ENCODE measurements at regions not wholly inside any gene's neighbourhood (a gene's known extent, or its start where the extent isn't known, plus 50 kb on each side); places are given as distances from the start of the nearest gene placed in this dataset.

DNA sequence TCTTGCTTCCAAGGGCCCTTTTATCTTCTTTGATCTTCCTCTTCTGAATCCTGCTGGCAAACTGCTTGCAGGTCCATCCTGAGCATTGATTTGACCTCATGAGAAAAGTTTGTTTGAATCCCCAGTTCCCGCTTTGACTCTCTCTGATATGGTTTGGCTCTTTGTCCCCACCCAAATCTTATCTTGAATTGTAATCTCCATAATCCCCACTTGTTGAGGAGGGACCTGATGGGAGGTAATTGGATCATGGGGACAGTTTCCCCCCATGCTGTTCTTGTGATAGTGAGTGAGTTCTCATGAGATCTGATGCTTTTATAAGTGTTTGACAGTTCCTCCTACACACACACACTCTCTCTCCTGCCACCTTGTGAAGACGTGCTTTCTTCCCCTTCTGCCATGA lies 126.6 kb upstream of the ARHGAP20 start (continued):
- TF ChIP-seq, protein P1, sequence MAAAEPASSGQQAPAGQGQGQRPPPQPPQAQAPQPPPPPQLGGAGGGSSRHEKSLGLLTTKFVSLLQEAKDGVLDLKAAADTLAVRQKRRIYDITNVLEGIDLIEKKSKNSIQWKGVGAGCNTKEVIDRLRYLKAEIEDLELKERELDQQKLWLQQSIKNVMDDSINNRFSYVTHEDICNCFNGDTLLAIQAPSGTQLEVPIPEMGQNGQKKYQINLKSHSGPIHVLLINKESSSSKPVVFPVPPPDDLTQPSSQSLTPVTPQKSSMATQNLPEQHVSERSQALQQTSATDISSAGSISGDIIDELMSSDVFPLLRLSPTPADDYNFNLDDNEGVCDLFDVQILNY (CRISPR knock-in tag; IDR thresholded peaks at IDR 0.05) = no peak
- TF ChIP-seq, protein P2, sequence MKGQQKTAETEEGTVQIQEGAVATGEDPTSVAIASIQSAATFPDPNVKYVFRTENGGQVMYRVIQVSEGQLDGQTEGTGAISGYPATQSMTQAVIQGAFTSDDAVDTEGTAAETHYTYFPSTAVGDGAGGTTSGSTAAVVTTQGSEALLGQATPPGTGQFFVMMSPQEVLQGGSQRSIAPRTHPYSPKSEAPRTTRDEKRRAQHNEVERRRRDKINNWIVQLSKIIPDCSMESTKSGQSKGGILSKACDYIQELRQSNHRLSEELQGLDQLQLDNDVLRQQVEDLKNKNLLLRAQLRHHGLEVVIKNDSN (CRISPR knock-in tag; IDR thresholded peaks at IDR 0.05) = no peak
- TF ChIP-seq SP1 (CRISPR knock-in tag; conservative IDR thresholded peaks at IDR 0.05) = no peak
- TF ChIP-seq, protein P3, sequence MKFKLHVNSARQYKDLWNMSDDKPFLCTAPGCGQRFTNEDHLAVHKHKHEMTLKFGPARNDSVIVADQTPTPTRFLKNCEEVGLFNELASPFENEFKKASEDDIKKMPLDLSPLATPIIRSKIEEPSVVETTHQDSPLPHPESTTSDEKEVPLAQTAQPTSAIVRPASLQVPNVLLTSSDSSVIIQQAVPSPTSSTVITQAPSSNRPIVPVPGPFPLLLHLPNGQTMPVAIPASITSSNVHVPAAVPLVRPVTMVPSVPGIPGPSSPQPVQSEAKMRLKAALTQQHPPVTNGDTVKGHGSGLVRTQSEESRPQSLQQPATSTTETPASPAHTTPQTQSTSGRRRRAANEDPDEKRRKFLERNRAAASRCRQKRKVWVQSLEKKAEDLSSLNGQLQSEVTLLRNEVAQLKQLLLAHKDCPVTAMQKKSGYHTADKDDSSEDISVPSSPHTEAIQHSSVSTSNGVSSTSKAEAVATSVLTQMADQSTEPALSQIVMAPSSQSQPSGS (CRISPR knock-in tag; IDR thresholded peaks at IDR 0.05; ENCODE audit: borderline replicate concordance, low read depth) = no peak
- TF ChIP-seq HMGA2 (CRISPR knock-in tag; IDR thresholded peaks at IDR 0.05) = no peak
- TF ChIP-seq, protein P4, sequence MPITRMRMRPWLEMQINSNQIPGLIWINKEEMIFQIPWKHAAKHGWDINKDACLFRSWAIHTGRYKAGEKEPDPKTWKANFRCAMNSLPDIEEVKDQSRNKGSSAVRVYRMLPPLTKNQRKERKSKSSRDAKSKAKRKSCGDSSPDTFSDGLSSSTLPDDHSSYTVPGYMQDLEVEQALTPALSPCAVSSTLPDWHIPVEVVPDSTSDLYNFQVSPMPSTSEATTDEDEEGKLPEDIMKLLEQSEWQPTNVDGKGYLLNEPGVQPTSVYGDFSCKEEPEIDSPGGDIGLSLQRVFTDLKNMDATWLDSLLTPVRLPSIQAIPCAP (CRISPR knock-in tag; IDR thresholded peaks at IDR 0.05) = no peak
- TF ChIP-seq, protein P5, sequence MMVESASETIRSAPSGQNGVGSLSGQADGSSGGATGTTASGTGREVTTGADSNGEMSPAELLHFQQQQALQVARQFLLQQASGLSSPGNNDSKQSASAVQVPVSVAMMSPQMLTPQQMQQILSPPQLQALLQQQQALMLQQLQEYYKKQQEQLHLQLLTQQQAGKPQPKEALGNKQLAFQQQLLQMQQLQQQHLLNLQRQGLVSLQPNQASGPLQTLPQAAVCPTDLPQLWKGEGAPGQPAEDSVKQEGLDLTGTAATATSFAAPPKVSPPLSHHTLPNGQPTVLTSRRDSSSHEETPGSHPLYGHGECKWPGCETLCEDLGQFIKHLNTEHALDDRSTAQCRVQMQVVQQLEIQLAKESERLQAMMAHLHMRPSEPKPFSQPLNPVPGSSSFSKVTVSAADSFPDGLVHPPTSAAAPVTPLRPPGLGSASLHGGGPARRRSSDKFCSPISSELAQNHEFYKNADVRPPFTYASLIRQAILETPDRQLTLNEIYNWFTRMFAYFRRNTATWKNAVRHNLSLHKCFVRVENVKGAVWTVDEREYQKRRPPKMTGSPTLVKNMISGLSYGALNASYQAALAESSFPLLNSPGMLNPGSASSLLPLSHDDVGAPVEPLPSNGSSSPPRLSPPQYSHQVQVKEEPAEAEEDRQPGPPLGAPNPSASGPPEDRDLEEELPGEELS (CRISPR knock-in tag; IDR thresholded peaks at IDR 0.05) = no peak
- TF ChIP-seq, protein P6, sequence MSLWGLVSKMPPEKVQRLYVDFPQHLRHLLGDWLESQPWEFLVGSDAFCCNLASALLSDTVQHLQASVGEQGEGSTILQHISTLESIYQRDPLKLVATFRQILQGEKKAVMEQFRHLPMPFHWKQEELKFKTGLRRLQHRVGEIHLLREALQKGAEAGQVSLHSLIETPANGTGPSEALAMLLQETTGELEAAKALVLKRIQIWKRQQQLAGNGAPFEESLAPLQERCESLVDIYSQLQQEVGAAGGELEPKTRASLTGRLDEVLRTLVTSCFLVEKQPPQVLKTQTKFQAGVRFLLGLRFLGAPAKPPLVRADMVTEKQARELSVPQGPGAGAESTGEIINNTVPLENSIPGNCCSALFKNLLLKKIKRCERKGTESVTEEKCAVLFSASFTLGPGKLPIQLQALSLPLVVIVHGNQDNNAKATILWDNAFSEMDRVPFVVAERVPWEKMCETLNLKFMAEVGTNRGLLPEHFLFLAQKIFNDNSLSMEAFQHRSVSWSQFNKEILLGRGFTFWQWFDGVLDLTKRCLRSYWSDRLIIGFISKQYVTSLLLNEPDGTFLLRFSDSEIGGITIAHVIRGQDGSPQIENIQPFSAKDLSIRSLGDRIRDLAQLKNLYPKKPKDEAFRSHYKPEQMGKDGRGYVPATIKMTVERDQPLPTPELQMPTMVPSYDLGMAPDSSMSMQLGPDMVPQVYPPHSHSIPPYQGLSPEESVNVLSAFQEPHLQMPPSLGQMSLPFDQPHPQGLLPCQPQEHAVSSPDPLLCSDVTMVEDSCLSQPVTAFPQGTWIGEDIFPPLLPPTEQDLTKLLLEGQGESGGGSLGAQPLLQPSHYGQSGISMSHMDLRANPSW (CRISPR knock-in tag; conservative IDR thresholded peaks at IDR 0.05; ENCODE audit: low read depth) = no peak
- TF ChIP-seq ESRRA (CRISPR knock-in tag; IDR thresholded peaks at IDR 0.05; ENCODE audit: borderline replicate concordance) = no peak
- TF ChIP-seq FOXK1 (CRISPR knock-in tag; IDR thresholded peaks at IDR 0.05) = no peak

DNA sequence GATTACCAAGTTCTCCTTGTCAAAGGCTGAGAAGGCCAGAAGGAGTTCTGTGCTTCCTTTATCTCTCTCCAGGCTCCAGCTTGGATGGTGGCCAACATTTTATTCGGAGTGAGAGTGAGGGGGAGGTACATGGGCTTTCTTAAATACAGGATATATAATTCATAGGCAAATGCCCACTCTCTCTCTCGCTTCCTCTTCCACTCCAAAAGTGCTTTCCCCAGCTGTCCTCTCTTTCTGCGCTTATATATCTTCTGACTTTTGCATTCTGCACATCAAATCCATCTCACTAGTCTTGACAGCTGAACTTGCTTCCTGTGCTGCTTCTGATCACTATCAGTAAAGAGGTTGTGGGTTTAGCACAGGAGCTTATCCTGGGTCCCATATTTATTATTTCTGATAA lies 125.4 kb upstream of the ARHGAP20 start:
- no peak overlapping the region for H3K4me3 Mint-ChIP-seq
- no peaks in the 10 kb centered on the region for H3K27me3 Mint-ChIP-seq (ENCODE audit: low read depth)
- DNase-seq (ENCODE audit: low spot score) (no peak), ATAC-seq (no peak)
- ChIA-PET POLR2A (no interaction called here), CTCF (interaction anchor here (0.5 kb wide), 1 partner anchor 381 kb away, joined by 3 read pairs; no protein-coding TSS in a partner anchor)
- H3K9me3 Mint-ChIP-seq = peaks cover 19% of the 10 kb centered on the region
- H3K27ac Mint-ChIP-seq = no peak overlapping the region
- no peaks in the 10 kb centered on the region for H3K36me3 Mint-ChIP-seq
- no peaks in the 10 kb centered on the region for H3K4me1 Mint-ChIP-seq
- TF ChIP-seq, protein P7, sequence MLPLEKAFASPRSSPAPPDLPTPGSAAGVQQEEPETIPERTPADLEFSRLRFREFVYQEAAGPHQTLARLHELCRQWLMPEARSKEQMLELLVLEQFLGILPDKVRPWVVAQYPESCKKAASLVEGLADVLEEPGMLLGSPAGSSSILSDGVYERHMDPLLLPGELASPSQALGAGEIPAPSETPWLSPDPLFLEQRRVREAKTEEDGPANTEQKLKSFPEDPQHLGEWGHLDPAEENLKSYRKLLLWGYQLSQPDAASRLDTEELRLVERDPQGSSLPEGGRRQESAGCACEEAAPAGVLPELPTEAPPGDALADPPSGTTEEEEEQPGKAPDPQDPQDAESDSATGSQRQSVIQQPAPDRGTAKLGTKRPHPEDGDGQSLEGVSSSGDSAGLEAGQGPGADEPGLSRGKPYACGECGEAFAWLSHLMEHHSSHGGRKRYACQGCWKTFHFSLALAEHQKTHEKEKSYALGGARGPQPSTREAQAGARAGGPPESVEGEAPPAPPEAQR (CRISPR knock-in tag; IDR thresholded peaks at IDR 0.05) = no peak
- TF ChIP-seq FOXJ3 (CRISPR knock-in tag; IDR thresholded peaks at IDR 0.05; ENCODE audit: borderline replicate concordance) (no peak), ETV6 (CRISPR knock-in tag; IDR thresholded peaks at IDR 0.05) (no peak), ZNF263 (CRISPR knock-in tag; IDR thresholded peaks at IDR 0.05; ENCODE audit: low read depth) (no peak), TCF7 (CRISPR knock-in tag; IDR thresholded peaks at IDR 0.05; ENCODE audit: low read depth) (no peak)
- TF ChIP-seq, protein P6 (CRISPR knock-in tag; conservative IDR thresholded peaks at IDR 0.05; ENCODE audit: low read depth) = no peak
- TF ChIP-seq, protein P8, sequence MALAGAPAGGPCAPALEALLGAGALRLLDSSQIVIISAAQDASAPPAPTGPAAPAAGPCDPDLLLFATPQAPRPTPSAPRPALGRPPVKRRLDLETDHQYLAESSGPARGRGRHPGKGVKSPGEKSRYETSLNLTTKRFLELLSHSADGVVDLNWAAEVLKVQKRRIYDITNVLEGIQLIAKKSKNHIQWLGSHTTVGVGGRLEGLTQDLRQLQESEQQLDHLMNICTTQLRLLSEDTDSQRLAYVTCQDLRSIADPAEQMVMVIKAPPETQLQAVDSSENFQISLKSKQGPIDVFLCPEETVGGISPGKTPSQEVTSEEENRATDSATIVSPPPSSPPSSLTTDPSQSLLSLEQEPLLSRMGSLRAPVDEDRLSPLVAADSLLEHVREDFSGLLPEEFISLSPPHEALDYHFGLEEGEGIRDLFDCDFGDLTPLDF (CRISPR knock-in tag; IDR thresholded peaks at IDR 0.05) = no peak
- TF ChIP-seq, protein P3 (CRISPR knock-in tag; IDR thresholded peaks at IDR 0.05; ENCODE audit: borderline replicate concordance, low read depth) = no peak
- TF ChIP-seq, protein P9, sequence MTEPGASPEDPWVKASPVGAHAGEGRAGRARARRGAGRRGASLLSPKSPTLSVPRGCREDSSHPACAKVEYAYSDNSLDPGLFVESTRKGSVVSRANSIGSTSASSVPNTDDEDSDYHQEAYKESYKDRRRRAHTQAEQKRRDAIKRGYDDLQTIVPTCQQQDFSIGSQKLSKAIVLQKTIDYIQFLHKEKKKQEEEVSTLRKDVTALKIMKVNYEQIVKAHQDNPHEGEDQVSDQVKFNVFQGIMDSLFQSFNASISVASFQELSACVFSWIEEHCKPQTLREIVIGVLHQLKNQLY (CRISPR knock-in tag; IDR thresholded peaks at IDR 0.05) = no peak
